ENCODE measurements at regions not wholly inside any gene's neighbourhood (a gene's known extent, or its start where the extent isn't known, plus 50 kb on each side); places are given as distances from the start of the nearest gene placed in this dataset.

DNA sequence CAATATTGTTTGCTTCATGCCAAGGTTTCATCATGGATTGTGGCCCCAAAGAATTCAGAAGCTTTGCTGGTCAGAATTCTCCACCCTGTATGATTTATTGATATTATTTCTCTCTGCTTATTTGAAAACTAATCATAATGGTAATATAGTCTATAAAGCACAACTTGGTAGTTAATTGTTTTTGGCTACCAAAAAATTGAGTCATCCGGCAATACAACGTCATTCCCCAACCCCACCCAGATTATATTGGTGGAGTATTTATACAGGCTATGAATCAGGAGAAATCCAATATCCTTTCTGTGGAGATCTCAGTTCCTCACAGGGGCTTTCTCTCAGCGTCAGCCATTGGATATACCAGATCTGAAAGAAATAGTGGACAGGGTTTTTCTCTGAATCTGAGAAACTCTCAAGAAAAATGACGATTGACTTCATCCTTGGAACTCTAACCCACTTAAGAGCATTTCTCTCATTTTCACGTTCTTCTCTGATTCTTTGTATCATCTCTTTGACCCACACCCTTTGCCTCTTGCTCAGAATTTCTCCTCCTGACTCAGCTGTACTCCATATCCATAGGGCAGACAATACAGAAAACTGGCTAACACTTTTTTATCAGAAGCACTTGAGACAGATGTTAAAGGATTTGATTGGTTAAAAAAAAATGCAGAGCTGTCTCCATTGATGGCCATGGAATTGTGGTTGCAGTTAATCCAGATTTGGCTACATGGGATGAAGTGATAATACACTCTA is 1055.8 kb upstream of the CADM2 start:
- no peak for DNase-seq

DNA sequence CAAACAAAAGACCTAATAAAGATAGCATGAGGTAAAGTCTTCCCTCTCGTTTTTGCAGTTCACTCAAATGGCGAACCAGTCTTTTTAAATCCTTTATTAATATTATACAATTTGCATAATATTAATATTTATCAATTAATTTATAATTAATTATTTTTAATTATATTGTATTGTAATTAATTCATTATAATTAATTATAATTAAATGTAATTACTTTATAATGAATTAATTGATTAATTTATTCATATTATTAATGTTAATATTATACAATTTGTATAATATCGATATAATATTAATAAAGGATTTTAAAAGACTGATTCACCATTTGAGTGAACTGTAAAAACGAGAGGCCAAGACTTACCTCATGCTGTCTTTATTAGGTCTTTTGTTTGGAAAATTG is 1045.4 kb upstream of the CADM2 start:
- no peak for DNase-seq

DNA sequence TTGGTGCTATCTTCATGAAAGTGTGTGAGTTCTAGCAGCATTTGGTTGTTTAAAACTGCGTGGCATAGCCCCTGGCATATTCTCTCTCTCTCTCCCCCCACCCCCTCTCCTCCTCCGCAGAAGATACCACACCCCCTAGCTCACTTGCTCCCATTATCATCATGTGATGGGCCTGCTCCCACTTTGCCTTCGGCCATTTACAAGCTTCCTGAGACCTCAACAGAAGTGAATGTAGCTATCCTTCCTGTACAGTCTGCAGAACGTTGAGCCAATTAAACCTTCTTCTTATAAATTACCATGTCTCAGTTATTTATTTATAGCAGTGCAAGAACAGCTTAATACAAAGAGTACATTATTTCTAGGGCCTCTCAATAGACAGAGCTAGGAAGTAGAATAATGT is 1032.5 kb upstream of the CADM2 start:
- DNase-seq, result no peak

DNA sequence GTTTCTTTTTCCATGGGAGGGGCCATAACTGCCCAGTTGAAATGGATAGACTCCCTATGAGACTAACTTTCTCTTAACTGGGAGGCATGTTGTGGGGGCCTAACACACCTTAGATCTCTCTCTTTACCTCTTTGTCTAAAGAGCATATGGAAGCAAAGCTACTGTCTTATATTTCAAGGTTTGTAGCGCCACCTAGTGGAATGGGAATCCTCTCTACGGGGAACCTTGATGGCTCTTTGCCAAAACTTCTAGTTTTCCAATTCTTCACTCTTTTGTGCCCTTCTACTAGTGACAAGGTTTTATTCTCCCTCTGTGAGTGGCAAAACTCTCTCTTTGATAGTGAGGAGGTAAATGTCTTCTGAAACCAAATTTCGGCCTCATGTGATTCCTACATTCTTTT is 1030.4 kb upstream of the CADM2 start:
- DNase-seq, result peak; percentile 12

DNA sequence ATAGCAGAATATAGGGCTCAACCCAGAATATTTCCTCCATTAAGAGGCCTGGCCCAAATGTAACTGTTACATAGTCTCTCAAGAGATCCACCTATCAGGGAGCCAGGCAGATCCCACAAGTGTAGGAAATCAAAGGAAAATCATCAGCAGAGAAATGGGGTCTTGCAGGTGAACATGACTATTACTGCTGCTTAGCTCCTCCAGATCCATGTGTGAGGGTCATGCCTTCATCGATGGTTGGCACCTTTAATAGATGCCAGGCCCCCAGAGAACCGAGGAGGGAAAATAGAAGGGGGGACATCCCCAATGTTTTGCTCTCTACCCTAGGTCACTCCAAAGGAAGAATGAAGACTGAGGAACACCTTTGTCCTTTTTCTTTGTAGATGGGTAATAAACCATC is 1029.9 kb upstream of the CADM2 start:
- DNase-seq, result no peak

DNA sequence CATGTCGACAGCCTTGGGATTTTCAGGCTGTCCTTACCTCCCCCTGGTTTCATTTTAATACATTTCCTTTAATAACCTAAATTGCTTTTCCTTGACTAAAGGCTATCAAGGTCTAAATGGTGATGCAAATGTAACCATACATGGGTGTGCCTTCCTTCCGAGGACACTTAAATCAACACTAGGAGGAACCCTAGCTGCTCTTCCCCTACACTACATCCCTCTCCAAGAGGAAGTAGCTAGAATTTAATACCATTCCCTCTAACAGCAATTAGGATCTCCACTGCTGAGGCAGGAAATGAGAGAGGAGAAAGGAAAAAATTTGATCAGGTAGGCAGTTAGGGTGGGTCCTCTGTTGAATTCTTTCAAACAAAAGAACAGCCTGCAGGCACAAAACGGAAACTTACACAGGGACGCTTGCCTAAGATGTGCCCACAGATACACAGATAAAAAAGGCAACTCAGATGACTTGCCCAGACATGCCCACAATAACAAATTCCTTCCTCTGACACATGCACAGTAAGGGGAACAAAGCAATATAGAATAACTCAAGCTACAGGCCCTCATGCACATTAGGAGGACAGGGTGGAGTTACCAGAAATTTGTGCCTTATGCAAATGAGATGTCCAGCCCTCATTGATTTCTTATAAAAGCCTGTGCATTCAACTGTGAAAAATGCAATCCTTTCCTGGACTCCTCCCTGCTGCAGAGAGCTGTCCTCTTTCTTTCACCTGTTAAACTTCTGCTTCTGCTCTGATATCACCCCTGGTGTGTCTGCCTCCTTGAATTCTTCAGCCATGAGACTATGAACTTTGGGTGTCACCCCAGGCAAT is 1024.4 kb upstream of the CADM2 start:
- no peak for DNase-seq

DNA sequence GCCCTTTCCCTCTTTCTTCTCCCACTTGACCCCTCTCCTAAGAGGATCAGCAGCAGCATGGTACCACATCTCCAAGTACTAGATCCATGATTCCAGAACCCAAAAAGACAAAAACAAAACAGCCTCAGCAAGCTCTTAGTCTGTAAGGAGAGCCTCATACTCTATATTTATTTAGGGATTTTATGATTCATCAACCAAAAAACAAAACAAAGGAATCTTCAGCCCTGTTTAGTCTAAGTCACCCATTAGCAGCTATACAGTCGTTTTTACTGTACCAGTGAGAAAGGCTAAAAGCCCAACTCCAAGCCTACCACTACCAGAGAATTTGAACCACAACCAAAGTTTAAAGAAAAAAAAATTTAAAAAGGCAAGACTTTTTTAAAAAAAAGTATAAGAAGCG is 1020.3 kb upstream of the CADM2 start:
- DNase-seq, result no peak

DNA sequence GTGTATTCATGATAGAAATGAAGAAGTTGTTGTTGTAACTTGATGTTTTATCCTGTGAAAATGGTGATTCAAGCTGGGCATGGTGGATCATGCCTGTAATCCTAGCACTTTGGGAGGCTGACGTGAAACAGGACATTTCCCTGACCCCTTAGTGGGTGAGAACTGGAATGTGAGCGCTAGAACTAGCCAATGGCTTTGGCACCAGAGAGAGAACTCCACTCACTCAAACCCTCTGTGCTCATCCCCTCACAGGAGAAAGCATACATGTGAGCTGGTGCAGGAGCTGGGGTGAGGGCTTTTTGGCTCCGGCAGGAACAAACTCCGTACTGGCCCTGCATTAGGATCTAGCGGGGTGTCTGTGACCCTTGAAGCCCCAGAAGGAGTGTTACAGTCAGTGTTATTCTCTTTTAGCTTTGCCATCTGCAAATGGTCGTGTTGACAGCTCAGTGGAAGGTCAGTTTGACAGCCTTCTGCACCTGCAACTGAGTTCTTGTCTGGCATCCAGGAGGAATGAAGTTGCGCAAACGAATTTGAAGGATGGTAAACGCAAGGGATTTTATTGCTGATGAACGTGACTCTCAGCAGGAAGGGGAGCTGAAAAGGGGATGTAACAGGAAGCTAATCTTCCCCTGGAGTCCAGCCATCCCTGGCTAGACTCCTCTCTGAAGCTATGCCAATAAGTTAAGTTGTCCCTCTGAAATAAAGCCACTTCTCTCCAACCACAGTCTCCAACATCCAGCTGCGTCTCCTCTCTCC is 1016.6 kb upstream of the CADM2 start:
- DNase-seq, result no peak

DNA sequence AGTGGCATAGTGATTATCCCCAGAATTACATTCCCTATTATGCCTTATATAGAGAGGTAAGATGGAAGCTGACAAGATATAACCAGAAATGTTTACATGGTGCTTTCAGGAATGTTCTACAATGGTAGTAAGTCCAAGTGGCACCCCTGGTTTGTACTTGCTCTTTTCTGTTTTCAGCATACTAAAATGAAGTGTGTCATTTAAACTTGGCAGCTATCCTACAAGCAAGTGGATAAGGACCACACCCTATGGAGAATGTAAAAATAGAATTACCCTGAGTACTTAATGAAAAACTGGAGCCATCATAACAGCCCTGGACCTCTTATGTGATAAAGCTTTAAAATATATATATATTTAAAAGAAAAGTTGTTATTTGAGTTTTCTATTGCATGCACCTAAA is 1012.7 kb upstream of the CADM2 start:
- DNase-seq, result no peak

DNA sequence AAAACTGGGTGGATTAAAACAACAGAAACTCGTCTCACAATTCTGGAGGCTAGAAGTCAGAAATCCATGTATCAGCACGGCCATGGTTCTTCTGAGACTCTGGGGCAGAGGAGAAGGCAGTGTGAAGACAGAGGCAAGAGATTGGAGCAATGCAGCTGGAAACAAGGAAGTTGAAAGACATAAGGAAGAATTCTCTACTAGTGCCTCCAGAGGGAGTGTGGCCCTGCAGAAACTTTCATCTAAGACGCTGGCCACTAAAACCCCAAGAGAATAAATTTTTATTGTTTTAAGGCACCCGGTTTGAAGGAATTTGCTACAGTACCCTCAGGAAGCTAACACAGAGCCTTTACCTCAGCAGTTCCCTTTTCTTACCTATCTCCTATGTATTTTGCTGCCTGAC is 1012.2 kb upstream of the CADM2 start:
- no peak for DNase-seq

DNA sequence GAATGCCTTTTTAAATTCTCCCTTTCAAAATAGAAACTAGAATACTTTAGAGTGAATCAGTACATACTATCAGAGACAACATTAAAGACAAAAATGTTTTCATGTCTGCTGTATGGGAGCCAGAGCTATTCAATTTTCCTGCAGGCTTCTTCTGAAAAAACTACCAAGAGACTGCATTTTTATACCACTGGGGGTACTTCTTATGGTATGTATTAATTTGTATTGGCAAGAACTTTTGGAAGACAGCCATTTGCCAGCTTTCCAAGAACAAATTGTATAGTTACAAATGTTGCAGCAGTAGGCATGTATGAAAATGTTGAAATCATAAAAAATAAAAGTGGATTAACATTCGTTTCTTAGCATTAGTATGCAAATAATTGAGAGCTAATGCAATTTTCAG is 1010.0 kb upstream of the CADM2 start:
- DNase-seq, result no peak

DNA sequence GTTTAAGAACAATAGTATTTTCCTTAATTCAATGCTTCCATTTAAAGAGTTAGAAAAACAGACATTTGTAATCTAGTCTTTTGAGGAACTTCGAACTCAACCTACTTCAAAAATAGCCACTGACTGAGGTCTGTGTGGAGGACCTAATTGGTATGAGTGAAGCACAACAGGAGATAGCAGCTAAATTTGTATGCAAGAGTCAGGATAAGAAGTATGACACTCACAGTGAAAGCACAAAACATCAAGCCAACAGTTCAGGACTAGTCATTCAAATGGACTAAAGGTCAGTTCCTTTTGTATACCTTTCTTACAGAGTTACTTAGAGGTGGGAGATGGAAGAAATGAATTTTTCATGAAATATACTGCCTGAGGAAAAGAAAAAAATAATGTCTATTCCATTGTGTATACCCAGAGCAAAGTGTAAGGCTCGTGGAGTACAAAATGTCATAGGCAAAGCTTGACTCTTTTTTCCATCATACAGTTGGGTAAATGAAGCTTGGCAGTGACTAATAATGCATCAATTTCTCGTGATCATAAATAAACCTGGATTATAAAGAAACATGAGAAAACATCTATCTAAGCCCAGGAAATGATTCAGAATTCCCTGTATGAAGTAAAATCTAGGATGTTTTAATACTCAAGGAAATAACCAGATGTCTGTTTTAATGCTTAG is 1005.2 kb upstream of the CADM2 start:
- DNase-seq, result no peak

DNA sequence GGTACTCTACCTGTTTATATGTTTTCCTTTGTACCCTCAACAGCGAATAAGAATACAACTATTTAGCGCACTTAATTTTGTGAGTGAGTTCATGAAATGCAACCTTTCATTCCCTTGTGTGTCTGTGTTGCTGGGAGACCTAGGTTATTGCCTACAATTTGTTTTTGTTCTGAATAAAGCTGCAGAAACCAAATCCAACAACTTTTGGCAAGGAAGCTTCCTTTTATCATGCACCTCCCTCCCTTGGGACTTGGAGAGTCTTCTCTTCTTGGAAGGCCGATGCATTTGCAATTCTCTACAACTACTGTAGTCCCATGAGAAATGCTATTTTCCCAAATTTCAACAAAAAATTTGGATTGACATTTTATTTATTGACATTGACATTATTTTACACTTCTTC is 1002.4 kb upstream of the CADM2 start:
- DNase-seq, result no peak

DNA sequence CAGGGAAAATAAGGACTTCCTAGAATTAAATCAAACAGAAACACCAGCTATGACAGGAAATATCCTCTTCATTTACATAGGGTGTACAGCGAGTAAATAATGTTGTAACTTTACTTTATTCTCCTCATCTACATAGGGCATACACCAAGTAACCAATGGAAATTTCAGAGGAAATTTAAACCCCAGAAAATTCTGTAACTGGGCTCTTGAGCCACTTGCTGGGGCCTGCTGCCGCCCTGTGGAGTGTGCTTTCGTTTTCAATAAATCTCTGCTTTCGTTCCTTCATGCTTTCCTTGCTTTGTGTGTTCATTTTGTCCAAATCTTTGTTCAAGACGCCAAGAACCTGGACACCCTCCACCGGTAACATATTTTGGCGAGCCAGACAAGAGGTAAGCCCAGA is 990.4 kb upstream of the CADM2 start:
- no peak for DNase-seq

DNA sequence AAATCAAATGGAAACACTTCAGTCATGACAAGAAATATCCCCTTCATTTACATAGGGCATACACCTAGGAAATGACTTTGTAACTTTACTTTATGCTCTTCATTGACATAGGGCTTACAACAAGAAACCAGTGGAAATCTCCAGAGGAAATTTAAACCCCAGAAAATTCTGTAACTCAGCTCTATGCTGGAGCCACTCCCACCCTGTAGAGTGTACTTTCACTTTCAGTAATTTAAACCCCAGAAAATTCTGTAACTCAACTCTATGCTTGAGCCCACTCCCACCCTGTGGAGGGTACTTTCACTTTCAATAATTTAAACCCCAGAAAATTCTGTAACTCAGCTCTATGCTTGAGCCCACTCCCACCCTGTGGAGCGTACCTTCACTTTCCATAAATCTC is 987.1 kb upstream of the CADM2 start:
- no peak for DNase-seq

DNA sequence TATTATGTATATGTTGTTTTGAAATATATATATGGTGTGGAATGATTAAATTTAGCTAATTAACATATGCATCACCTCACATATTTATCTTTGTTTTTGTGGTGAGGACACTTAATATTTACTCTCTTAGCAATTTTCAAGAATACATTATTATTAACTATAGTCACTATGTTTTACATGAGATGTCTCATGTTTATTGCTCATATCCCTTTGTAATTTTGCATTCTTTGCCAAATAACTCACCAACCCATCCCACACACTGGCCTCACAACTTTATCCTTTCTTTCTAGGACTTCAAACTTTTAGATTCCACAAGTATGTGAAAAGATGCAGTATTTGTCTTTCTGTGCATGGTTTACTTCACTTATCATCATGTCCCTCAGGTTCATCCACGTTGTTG is 950.2 kb upstream of the CADM2 start:
- DNase-seq, result no peak

DNA sequence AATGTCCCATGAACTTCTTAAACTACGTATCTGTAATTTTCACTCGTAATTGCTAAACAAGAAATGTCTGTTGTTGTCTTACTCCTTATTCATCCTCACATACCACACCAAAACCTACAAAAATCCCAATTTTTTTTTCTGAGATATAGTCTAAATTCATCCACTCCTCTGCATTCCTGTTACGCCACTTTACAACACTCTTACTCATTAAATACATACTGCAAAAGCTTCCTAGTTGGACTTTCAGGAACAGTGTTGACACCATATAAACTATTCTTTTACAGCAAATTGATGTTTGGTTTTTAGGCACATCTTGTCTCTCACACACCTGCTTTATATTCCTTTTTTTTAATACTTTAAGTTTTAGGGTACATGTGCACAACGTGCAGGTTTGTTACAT is 934.9 kb upstream of the CADM2 start:
- DNase-seq, result no peak

DNA sequence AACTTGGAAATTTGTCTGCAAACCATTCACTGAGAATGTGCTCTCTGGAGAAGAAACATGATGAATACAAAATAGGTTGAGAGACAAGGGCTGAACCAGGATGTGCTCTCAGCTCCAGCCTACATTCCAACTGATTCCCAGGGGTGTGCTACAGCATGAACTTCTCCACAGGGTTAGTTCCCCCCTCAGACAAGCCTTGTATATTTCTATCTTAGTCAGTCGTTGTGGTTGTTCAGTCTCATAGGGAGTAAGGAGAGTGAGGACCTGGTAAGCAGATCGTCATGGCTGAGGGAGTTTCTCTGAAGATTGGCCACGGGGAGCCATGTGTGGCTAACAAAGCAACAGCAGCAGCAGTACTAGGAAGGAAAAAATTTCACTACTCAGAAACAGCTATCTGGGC is 919.7 kb upstream of the CADM2 start:
- no peak for DNase-seq

DNA sequence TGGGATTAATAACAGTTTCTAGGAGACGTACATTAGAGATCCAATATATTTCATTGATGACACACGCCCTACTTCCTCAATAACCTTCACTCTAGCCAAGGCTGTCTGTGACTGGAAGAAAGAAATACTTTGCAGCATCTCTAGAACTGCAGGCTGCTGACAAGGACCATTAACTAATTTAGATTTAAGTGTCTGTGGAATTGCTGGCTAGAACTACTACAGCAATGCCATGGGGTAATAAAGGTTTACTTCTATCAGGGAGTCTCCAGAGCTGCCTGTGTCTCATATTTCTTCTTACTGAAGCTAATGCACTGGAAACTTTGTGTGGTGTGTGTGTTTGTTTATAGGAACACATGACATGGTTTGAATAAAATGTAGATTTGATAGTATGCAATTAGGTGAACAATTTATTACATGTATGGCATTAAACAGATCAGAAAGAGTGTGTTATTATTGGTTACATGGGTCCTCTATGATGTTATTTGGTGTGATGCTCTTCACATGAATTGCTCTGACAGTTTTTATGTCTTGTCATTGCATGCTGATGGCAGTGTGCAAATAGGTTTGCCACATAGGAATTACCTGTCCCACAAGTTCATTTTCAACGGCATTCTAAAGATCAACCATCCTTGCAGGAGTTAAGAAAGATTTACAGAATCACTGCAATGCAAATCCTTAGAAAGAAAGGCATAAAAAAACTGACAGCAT is 916.2 kb upstream of the CADM2 start:
- DNase-seq, result no peak

DNA sequence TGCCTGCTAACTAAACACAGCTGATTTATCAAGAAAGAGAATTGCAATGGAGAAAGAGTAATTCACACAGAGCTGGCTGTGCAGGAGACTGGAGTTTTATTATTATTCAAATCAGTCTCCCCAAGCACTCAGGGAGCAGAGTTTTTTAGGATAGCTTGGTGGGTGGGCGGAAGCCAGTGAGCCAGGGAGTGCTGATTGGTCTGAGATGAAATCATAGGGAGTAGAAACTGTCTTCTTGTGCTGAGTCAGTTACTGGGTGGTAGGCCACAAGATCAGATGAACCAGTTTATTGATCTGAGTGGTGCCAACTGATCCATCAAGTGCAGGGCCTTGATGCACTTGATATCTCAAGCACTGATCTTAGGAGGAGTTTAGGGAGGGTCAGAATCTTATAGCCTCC is 891.9 kb upstream of the CADM2 start:
- no peak for DNase-seq

DNA sequence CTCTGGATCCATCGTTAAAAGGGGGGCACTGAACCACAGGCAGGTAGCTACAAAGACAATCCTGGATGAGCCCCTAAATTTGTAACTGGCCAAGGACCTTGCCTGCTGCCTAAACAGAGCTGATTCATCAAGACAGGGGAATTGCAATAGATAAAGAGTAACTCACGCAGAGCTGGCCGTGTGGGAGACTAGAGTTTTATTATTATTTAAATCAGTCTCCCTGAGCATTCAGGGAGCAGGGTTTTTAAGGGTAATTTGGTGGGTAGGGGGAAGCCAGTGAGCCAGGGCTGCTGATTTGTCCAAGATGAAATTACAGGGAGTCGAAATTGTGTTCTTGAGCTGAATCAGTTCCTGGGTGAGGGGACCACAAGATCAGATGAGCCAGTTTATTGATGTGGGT is 885.1 kb upstream of the CADM2 start:
- DNase-seq, result no peak

DNA sequence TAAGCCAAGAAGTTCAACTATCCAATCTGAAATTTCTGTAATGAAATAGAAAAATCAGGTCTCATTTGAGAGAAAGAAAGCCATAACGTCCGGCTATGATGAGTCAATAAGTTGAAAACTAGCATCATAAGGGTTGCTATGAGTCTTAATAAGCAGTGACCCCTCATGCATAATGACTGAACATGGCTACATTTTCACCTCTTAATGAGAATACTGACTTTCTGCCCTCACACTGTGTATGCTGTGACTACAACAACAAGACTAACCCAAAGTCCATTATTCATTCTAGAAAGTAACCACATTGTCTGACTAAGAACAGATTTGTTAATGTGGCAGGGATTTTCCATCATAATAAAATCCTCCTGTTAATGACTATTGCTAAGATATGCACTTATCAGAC is 884.0 kb upstream of the CADM2 start:
- DNase-seq, result no peak

DNA sequence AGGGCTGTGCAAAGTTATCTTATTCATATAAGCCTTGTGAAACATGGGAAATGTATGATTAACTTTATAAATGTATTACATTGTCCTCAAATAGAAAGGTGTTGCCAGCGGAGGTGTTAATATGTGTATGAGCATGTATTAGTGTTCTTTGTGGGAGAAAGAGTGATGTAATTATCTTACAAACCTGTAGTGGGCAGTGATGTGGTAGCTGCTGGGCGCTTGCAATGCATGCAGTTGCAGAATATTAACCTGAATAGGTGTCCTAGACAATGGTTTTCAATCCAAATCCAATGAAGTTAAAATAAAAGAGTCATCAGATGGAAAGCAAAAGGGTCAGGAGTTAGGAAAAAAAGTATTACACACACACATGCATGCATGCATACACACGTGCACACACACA is 881.3 kb upstream of the CADM2 start:
- no peak for DNase-seq

All from activated CD4-positive, alpha-beta T cell treated with anti-CD3 and anti-CD28 coated beads, Interleukin-2, amount 50 U/mL, for 16 hours (primary cell).